ENCODE measurements at regions not wholly inside any gene's neighbourhood (a gene's known extent, or its start where the extent isn't known, plus 50 kb on each side); places are given as distances from the start of the nearest gene placed in this dataset.

DNA sequence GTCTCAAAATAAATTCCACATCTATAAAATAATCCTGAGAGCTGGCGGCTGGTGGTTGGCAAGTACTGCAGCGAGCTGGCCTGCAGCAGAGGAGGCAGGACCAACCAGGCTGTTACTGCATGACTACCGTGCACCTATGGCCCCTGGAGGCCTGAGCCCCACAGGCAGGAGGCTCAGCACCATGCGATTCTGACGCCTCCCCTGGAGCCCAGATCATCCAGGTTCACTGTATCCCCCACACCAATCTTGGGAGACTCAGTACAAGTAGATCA lies 159.5 kb upstream of the NCAM1 start:
- Histone ChIP-seq H3K9ac (replicated peaks in 1 of 4; ENCODE audit: extremely low read depth in 1 of 4, low read depth in 3 of 4, low read length in 3 of 4) (no peak overlapping the region), H3K23me2 (ENCODE audit: low read depth, low read length) (peaks cover 2% of the 10 kb centered on the region; the same call in 1 of the 2 replicates), H2AK5ac (ENCODE audit: low read depth, low read length) (no peak overlapping the region), H3K79me1 (ENCODE audit: low read depth, low read length) (no peaks in the 10 kb centered on the region), H4K20me1 (replicated peaks in 1 of 2; ENCODE audit: control insufficient read depth in 1 of 2, insufficient read depth in 2 of 2, low read length in 2 of 2) (no peaks in the 10 kb centered on the region), H3K4me3 (ENCODE audit: extremely low read depth in 1 of 4, insufficient read depth in 2 of 4, low read depth in 3 of 4, low read length in 4 of 4) (no peak overlapping the region), H3K56ac (replicated peaks; ENCODE audit: insufficient read length, low read depth, low read length) (no peak overlapping the region), H3K4me1 (replicated peaks in 1 of 4; ENCODE audit: control insufficient read depth in 3 of 4, insufficient read depth in 4 of 4, low read length in 3 of 4) (peaks cover 4 to 16% (median 9%) of the 10 kb centered on the region in 4 experiments), H3K27ac (ENCODE audit: low read depth, low read length) (no peak overlapping the region), H3K4me2 (ENCODE audit: insufficient read depth in 1 of 2, low read depth in 2 of 2, low read length in 2 of 2) (no peak overlapping the region), H2BK12ac (ENCODE audit: low read depth, low read length) (no peak overlapping the region), H3K4ac (replicated peaks; ENCODE audit: insufficient read length, low read depth, low read length) (no peak overlapping the region), H3K14ac (ENCODE audit: insufficient read length) (no peak overlapping the region), H2BK20ac (ENCODE audit: low read length) (no peak overlapping the region), H4K8ac (ENCODE audit: extremely low read depth, insufficient read depth, low read length) (no peak overlapping the region), H3K9me3 (ENCODE audit: insufficient read depth in 2 of 2, low read depth in 1 of 2, low read length in 1 of 2) (no peaks in the 10 kb centered on the region), H2BK120ac (replicated peaks; ENCODE audit: low read depth, low read length) (no peak overlapping the region), H2BK5ac (ENCODE audit: low read depth, low read length) (no peak overlapping the region), H3K18ac (ENCODE audit: extremely low read depth, low read length) (no peak overlapping the region), H4K91ac (replicated peaks; ENCODE audit: insufficient read length, low read length) (no peak overlapping the region), H2BK15ac (ENCODE audit: low read length) (no peak overlapping the region), H4K5ac (ENCODE audit: insufficient read length, low read depth, low read length) (no peak overlapping the region), H3K79me2 (ENCODE audit: control insufficient read depth in 1 of 2, insufficient read depth in 2 of 2, low read length in 2 of 2) (no peaks in the 10 kb centered on the region), H2AFZ (ENCODE audit: low read length) (no peak overlapping the region), H3K36me3 (ENCODE audit: control insufficient read depth in 2 of 4, insufficient read depth in 4 of 4, low read length in 3 of 4) (no peaks in the 10 kb centered on the region), H3K23ac (ENCODE audit: insufficient read length) (no peak overlapping the region), H3K27me3 (replicated peaks in 1 of 4; ENCODE audit: control insufficient read depth in 3 of 4, extremely low read depth in 1 of 4, insufficient read depth in 3 of 4, low read length in 3 of 4) (no peaks in the 10 kb centered on the region; a peak in 1 of 7 replicates)
- WGBS, 2 experiments (ENCODE audit: extremely low coverage in 1 of 2, insufficient coverage in 1 of 2, insufficient read length in 1 of 2, insufficient replicate concordance in 2 of 2, low coverage in 1 of 2, low lambda C conversion rate in 2 of 2, missing lambda C conversion rate in 1 of 2): 95% methylated on average over 5 of the region's 5 CpGs; no CpG with 5 or more reads in 1 of the 2 experiments
- ChIA-PET CTCF (ENCODE audit: partially characterized antibody) (interaction anchor here (1.0 to 1.3 kb wide), 3 partner anchors 11 to 361 kb away, joined by 3 to 4 read pairs (median 3); no protein-coding TSS in a partner anchor), POLR2A (ENCODE audit: partially characterized antibody) (no interaction called here)
- TF ChIP-seq SIX5 (IDR thresholded peaks at IDR 0.05; ENCODE audit: low read depth, low read length) (no peak), CTBP2 (IDR thresholded peaks at IDR 0.05; ENCODE audit: borderline replicate concordance, insufficient read depth, insufficient read length, low read length) (no peak), HDAC2 (IDR thresholded peaks at IDR 0.05; ENCODE audit: borderline replicate concordance in 1 of 2, low read depth in 2 of 2, low read length in 2 of 2) (no peak), JUN (IDR thresholded peaks at IDR 0.05; ENCODE audit: low read depth, low read length) (no peak)
- FAIRE-seq (no peak), DNase-seq (ENCODE audit: low read depth in 1 of 2, low spot score in 2 of 2) (no peak)

Measured in H1 (cell line).